Iris pigment epithelial cell (primary cell): ENCODE measurements at regions not wholly inside any gene's neighbourhood (a gene's known extent, or its start where the extent isn't known, plus 50 kb on each side); places are given as distances from the start of the nearest gene placed in this dataset.
A peak's percentile ranks its signal among the peaks of the same experiment; 100 is the strongest.

ENCODE experiments used
- DNase-seq: peaks from one replicate; pipeline ENCODE4 v3.0.0-alpha.2; 2011; ENCODE audit warnings: low read depth

- DNase-seq, result peak; percentile 7
Observed at GRCh38 chr6:163985710-163986109, 571.2 kb downstream of the QKI start.

GRCh38 chr6:163985040-163985439 is 570.5 kb downstream of the QKI start:
- no peak for DNase-seq

- peak; percentile 2 for DNase-seq
Observed at GRCh38 chr6:163984124-163984936, 569.8 kb downstream of the QKI start.

GRCh38 chr6:163983679-163984078 is 569.2 kb downstream of the QKI start:
- no peak for DNase-seq

- DNase-seq, result no peak
Observed at GRCh38 chr6:163974322-163974721, 559.8 kb downstream of the QKI start.

GRCh38 chr6:163971841-163972838 is 557.6 kb downstream of the QKI start:
- no peak for DNase-seq

- no peak for DNase-seq
Observed at GRCh38 chr6:163970846-163971564, 556.5 kb downstream of the QKI start.

GRCh38 chr6:163965426-163966348 is 551.2 kb downstream of the QKI start:
- no peak for DNase-seq

GRCh38 chr6:163964789-163965188 is 550.3 kb downstream of the QKI start:
- no peak for DNase-seq

- DNase-seq, result no peak
Observed at GRCh38 chr6:163963205-163964120, 548.9 kb downstream of the QKI start.

- no peak for DNase-seq
Observed at GRCh38 chr6:163962627-163963117, 548.2 kb downstream of the QKI start.

- DNase-seq, result no peak
Observed at GRCh38 chr6:163960128-163960527, 545.6 kb downstream of the QKI start.

- peak; percentile 57 for DNase-seq
Observed at GRCh38 chr6:163958646-163959045, 544.1 kb downstream of the QKI start.

- peak; percentile 79 for DNase-seq
Observed at GRCh38 chr6:163956571-163957407, 542.3 kb downstream of the QKI start.

- DNase-seq, result no peak
Observed at GRCh38 chr6:163955756-163956155, 541.2 kb downstream of the QKI start.

GRCh38 chr6:163955096-163955495 is 540.6 kb downstream of the QKI start:
- peak; percentile 85 for DNase-seq

- no peak for DNase-seq
Observed at GRCh38 chr6:163954088-163954775, 539.7 kb downstream of the QKI start.

GRCh38 chr6:163952005-163952404 is 537.5 kb downstream of the QKI start:
- no peak for DNase-seq
